SHP77 (cell line): ENCODE measurements at regions not wholly inside any gene's neighbourhood (a gene's known extent, or its start where the extent isn't known, plus 50 kb on each side); places are given as distances from the start of the nearest gene placed in this dataset.
"Not testable (repeated sequence)": the region's sequence is repeated elsewhere in the genome, so short reads cannot be mapped to it uniquely, and the experiment has no call there.

Experiments
- DNase-seq, 2 experiments: peaks; one replicate each; lab custom pipeline; 2025; lab: John Stamatoyannopoulos, UW

GRCh38 chr6:48733581-48733980, 622.6 kb upstream of the PTCHD4 start:
- no peak for DNase-seq

- no peak for DNase-seq
Observed at GRCh38 chr6:48714699-48715098, 603.7 kb upstream of the PTCHD4 start.

GRCh38 chr6:48714250-48714649, 603.3 kb upstream of the PTCHD4 start:
- no peak for DNase-seq

GRCh38 chr6:48713612-48714011, 602.6 kb upstream of the PTCHD4 start:
- DNase-seq = no peak

- DNase-seq = no peak
Observed at GRCh38 chr6:48706310-48706709, 595.3 kb upstream of the PTCHD4 start.

- no peak for DNase-seq
Observed at GRCh38 chr6:48701572-48701971, 590.6 kb upstream of the PTCHD4 start.

DNA sequence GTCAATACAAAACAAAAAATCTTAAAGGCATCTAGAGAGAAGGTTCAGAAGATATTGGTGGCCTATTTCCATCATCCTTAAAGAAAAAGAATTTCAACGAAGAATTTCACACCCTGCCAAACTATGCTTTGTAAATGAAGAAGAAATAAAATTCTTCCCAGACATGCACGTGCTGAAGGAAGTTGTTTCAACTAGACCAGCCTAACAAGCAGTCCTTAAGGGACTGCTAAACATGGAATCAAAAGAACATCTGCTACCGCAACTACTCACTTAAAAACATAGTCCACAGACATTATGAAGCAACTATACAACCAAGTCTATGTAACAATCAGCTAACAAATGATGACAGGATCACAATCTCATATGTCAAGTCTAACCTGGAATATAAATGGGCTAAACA, 584.9 kb upstream of the PTCHD4 start:
- no peak for DNase-seq

- no peak for DNase-seq
Observed at GRCh38 chr6:48691420-48691819, 580.4 kb upstream of the PTCHD4 start.

- DNase-seq = no peak
Observed at GRCh38 chr6:48689498-48689897, 578.5 kb upstream of the PTCHD4 start.

GRCh38 chr6:48678390-48678789, 567.4 kb upstream of the PTCHD4 start:
- no peak for DNase-seq

GRCh38 chr6:48671505-48671904, 560.5 kb upstream of the PTCHD4 start:
- no peak for DNase-seq

GRCh38 chr6:48670546-48670945, 559.5 kb upstream of the PTCHD4 start:
- no peak for DNase-seq

DNA sequence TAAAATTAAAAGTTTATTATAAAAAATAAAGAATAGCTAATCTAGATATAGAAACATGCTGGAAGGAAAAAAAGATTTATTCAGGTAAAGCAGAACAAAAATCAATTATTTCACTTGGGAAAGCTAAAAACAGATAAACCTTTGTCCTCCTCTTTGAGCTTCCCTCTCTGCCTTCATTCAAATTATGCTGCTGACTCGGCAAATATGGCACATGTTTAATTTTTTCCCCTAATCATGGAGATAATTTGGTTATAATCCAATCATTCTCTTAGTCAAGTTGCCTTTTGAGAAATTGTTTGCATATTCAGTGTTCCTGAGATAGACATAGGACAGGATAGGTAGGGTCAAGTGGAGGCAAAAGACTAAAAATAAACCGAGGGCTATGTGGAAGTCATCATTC, 556.8 kb upstream of the PTCHD4 start:
- no peak for DNase-seq

DNA sequence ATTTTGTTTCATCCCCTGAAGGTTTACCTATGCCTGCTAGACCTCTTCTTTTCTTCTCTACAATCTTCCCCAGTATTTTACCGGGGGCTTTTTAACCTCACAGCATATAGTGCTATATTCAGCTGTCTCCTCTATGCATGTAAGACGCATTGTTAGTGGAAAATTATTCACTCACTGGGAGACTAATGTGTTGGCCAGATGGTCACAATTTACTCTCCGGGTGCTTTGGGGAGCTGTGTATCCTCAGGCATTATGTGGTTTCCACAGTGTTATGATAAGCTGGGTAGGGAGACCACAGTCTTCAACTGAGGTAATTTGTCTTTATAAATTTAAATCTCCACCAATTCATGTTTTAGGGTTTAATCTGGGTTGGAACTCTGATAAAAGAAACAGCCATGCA, 553.8 kb upstream of the PTCHD4 start:
- DNase-seq = no peak

GRCh38 chr6:48658915-48659314, 547.9 kb upstream of the PTCHD4 start:
- no peak for DNase-seq

GRCh38 chr6:48641544-48641943, 530.5 kb upstream of the PTCHD4 start:
- DNase-seq = no peak

DNA sequence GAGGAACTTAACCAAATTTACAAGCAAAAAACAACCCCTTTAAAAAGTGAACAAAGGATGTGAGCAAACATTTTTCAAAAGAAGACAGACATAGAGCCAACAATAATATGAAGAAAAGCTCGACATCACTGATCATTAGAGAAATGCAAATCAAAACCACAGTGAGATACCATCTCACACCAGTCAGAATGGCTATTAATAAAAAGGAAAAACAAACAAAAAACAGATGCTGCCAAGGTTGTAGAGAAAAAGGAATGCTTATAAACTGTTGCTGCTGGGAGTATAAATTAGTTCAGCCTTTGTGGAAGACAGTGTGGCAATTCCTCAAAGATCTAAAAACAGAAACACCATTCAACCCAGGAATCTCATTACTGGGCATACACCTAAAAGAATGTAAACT, 527.8 kb upstream of the PTCHD4 start:
- DNase-seq = not testable (repeated sequence)

GRCh38 chr6:48630511-48630910, 519.5 kb upstream of the PTCHD4 start:
- no peak for DNase-seq

DNA sequence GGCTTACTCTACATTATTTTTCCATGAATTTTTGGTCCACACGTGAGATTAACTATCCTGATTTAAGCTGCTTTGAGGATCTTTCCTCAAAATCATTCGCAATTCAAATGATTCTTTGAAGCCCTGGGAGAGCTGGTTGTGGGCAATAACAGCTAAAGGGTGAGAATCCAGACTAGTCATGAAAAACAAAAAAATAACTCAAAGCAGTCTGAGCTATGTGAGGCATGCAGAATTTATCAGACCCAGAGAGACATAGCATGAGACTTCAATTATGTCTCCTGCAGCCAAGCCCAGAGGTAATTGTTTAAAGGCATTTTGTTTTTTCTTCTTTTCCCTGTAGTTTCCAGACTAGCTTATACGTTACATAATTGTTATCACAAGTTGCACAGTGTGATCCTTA, 517.3 kb upstream of the PTCHD4 start:
- no peak for DNase-seq

DNA sequence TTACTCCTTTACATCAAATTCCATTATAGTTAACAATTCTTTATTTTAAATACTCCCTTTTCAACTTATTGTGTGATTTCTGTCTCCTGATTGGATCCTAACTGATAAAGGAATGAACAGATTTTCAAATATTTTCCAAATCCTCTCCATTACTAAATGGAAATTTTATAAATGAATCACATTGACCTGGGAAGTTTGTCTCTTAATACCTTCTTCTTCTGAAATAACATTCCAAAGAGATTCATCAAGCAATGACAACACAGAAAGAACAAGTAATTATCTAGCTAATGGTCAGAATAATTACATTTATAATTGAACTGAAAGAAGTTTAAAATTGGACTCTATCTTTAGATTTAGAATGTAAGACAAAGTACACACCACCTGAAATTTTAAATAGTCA, 515.4 kb upstream of the PTCHD4 start:
- no peak for DNase-seq

DNA sequence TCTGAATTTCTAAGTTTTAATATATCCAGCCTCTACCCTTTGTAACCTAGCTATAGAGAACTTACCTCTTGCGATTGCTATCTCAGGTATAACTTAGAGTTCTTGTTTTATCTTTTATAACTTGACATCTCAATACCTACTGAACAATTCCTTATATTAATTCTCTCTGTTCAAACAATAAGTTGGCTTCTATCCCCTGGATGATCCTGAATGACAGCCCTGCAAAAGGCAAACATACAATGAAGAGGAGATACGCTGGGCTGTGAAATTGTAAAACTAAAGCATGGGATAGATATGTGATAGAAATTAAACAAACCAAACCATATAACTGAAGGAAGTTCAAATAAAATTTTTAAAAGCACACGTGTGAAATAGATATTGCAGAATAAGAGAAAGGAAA, 513.6 kb upstream of the PTCHD4 start:
- no peak for DNase-seq

GRCh38 chr6:48619771-48620170, 508.8 kb upstream of the PTCHD4 start:
- no peak for DNase-seq

- no peak for DNase-seq
Observed at GRCh38 chr6:48615041-48615440, 504.0 kb upstream of the PTCHD4 start.

- DNase-seq = no peak
Observed at GRCh38 chr6:48614326-48614725, 503.3 kb upstream of the PTCHD4 start.
